NCI-H226 (cell line): ENCODE measurements at regions not wholly inside any gene's neighbourhood (a gene's known extent, or its start where the extent isn't known, plus 50 kb on each side); places are given as distances from the start of the nearest gene placed in this dataset.
"Not testable (repeated sequence)": the region's sequence is repeated elsewhere in the genome, so short reads cannot be mapped to it uniquely, and the experiment has no call there.

Experiments used
- DNase-seq: peaks from one replicate; pipeline ENCODE4 v3.0.0-alpha.2; 2015

- not testable (repeated sequence) for DNase-seq
Observed at GRCh38 chr20:30297878-30298595, 959.4 kb upstream of the DEFB115 start.

GRCh38 chr20:30300220-30300642 is 957.2 kb upstream of the DEFB115 start:
- DNase-seq = not testable (repeated sequence)

GRCh38 chr20:30302786-30303185 is 954.7 kb upstream of the DEFB115 start:
- DNase-seq = not testable (repeated sequence)

- not testable (repeated sequence) for DNase-seq
Observed at GRCh38 chr20:30309938-30310337, 947.5 kb upstream of the DEFB115 start.

GRCh38 chr20:30310385-30310784 is 947.1 kb upstream of the DEFB115 start:
- DNase-seq = not testable (repeated sequence)

GRCh38 chr20:30312220-30312619 is 945.2 kb upstream of the DEFB115 start:
- DNase-seq = not testable (repeated sequence)

- not testable (repeated sequence) for DNase-seq
Observed at GRCh38 chr20:30313660-30314059, 943.8 kb upstream of the DEFB115 start.

GRCh38 chr20:30316063-30316462 is 941.4 kb upstream of the DEFB115 start:
- not testable (repeated sequence) for DNase-seq

- DNase-seq = not testable (repeated sequence)
Observed at GRCh38 chr20:30316532-30317299, 940.7 kb upstream of the DEFB115 start.

GRCh38 chr20:30333744-30334143 is 923.7 kb upstream of the DEFB115 start:
- not testable (repeated sequence) for DNase-seq

- DNase-seq = not testable (repeated sequence)
Observed at GRCh38 chr20:30337556-30337955, 919.9 kb upstream of the DEFB115 start.

- DNase-seq = not testable (repeated sequence)
Observed at GRCh38 chr20:30348932-30349331, 908.5 kb upstream of the DEFB115 start.

- DNase-seq = not testable (repeated sequence)
Observed at GRCh38 chr20:30356854-30357467, 900.5 kb upstream of the DEFB115 start.

GRCh38 chr20:30361756-30362155 is 895.7 kb upstream of the DEFB115 start:
- not testable (repeated sequence) for DNase-seq

GRCh38 chr20:30376430-30376766 is 881.1 kb upstream of the DEFB115 start:
- not testable (repeated sequence) for DNase-seq

- DNase-seq = peak; percentile 59
Observed at GRCh38 chr20:30376767-30377658, 880.5 kb upstream of the DEFB115 start.

- DNase-seq = not testable (repeated sequence)
Observed at GRCh38 chr20:30378317-30378716, 879.1 kb upstream of the DEFB115 start.

- DNase-seq = not testable (repeated sequence)
Observed at GRCh38 chr20:30378721-30379120, 878.7 kb upstream of the DEFB115 start.

GRCh38 chr20:30384841-30385240 is 872.6 kb upstream of the DEFB115 start:
- not testable (repeated sequence) for DNase-seq

GRCh38 chr20:30386099-30386498 is 871.4 kb upstream of the DEFB115 start:
- not testable (repeated sequence) for DNase-seq

- DNase-seq = not testable (repeated sequence)
Observed at GRCh38 chr20:30387823-30388222, 869.6 kb upstream of the DEFB115 start.

- DNase-seq = not testable (repeated sequence)
Observed at GRCh38 chr20:30393523-30393922, 863.9 kb upstream of the DEFB115 start.
